H9 (cell line): ENCODE measurements at regions not wholly inside any gene's neighbourhood (a gene's known extent, or its start where the extent isn't known, plus 50 kb on each side); places are given as distances from the start of the nearest gene placed in this dataset.

Source experiments
- DNase-seq: peaks from one replicate; pipeline ENCODE4 v3.0.0-alpha.2; 2017
- H2AFZ ChIP-seq: one replicate; pipeline ENCODE4 v1.6.1; 2013; ENCODE audit warnings: mild to moderate bottlenecking, low read length, control low read depth, moderate library complexity
- H2AK5ac ChIP-seq: 2 replicates; pipeline ENCODE4 v1.6.1; 2013; ENCODE audit warnings: low read length, control low read depth, mixed read lengths; ENCODE audit not compliant: insufficient read length
- H2BK120ac ChIP-seq: one replicate; pipeline ENCODE4 v1.6.1; 2013; ENCODE audit warnings: low read depth, mild to moderate bottlenecking, low read length, control low read depth, inconsistent platforms; ENCODE audit not compliant: poor library complexity, severe bottlenecking
- H2BK12ac ChIP-seq: 2 replicates; pipeline ENCODE4 v1.6.1; 2013; ENCODE audit warnings: low read length, control low read depth, mixed read lengths, low read depth; ENCODE audit not compliant: insufficient read length
- H2BK15ac ChIP-seq: 2 replicates; pipeline ENCODE4 v1.6.1; 2013; ENCODE audit warnings: low read depth, low read length, control low read depth
- H2BK20ac ChIP-seq: one replicate; pipeline ENCODE4 v1.6.1; 2013; ENCODE audit warnings: low read depth, mild to moderate bottlenecking, low read length, control low read depth, inconsistent platforms; ENCODE audit not compliant: poor library complexity, severe bottlenecking
- H2BK5ac ChIP-seq: 2 replicates; pipeline ENCODE4 v1.6.1; 2013; ENCODE audit warnings: low read length, control low read depth, mixed read lengths; ENCODE audit not compliant: insufficient read length
- H3K14ac ChIP-seq: 2 replicates; pipeline ENCODE4 v1.6.1; 2013; ENCODE audit warnings: low read length, control low read depth; ENCODE audit not compliant: insufficient read depth
- H3K18ac ChIP-seq: 2 replicates; pipeline ENCODE4 v1.6.1; 2013; ENCODE audit warnings: low read depth, mild to moderate bottlenecking, mixed read lengths, low read length, control low read depth; ENCODE audit not compliant: insufficient read length
- H3K23ac ChIP-seq: 2 replicates; pipeline ENCODE4 v1.6.1; 2013; ENCODE audit warnings: low read length, control low read depth, mixed read lengths, low read depth; ENCODE audit not compliant: insufficient read length
- H3K23me2 ChIP-seq: 2 replicates; pipeline ENCODE4 v1.6.1; 2013; ENCODE audit warnings: low read depth, mild to moderate bottlenecking, mixed read lengths, low read length, control low read depth; ENCODE audit not compliant: insufficient read length, poor library complexity, severe bottlenecking
- H3K27ac ChIP-seq: 2 replicates; pipeline ENCODE4 v1.5.1; 2013; ENCODE audit warnings: low read length, control low read depth, mixed read lengths, low read depth; ENCODE audit not compliant: insufficient read length
- H3K27me3 ChIP-seq: 2 replicates; pipeline ENCODE4 v1.6.1; 2013; ENCODE audit warnings: low read length, control low read depth, inconsistent platforms; ENCODE audit not compliant: insufficient read depth
- H3K4ac ChIP-seq: 2 replicates; pipeline ENCODE4 v1.6.1; 2013; ENCODE audit warnings: low read depth, mild to moderate bottlenecking, control low read depth, inconsistent platforms, low read length, moderate library complexity
- H3K4me1 ChIP-seq: 2 replicates; pipeline ENCODE4 v1.6.1; 2013; ENCODE audit warnings: low read length, control low read depth, inconsistent platforms; ENCODE audit not compliant: insufficient read depth
- H3K4me2 ChIP-seq: 2 replicates; pipeline ENCODE4 v1.6.1; 2013; ENCODE audit warnings: low read length, control low read depth, mixed read lengths; ENCODE audit not compliant: insufficient read length, insufficient read depth
- H3K56ac ChIP-seq: 2 replicates; pipeline ENCODE4 v1.6.1; 2013; ENCODE audit warnings: low read depth, mild to moderate bottlenecking, mixed read lengths, low read length, control low read depth; ENCODE audit not compliant: insufficient read length
- H3K79me1 ChIP-seq: 2 replicates; pipeline ENCODE4 v1.6.1; 2013; ENCODE audit warnings: low read depth, mild to moderate bottlenecking, moderate library complexity, low read length, control low read depth, inconsistent platforms; ENCODE audit not compliant: insufficient read depth, poor library complexity, severe bottlenecking
- H3K79me2 ChIP-seq: 2 replicates; pipeline ENCODE4 v1.6.1; 2013; ENCODE audit warnings: low read length, control low read depth, inconsistent platforms; ENCODE audit not compliant: insufficient read depth
- H3K9ac ChIP-seq: 2 replicates; pipeline ENCODE4 v1.6.1; 2013; ENCODE audit warnings: low read length, control low read depth, mixed read lengths; ENCODE audit not compliant: insufficient read length; ENCODE audit errors: extremely low read depth
- H3K9me3 ChIP-seq: one replicate; pipeline ENCODE4 v1.6.1; 2013; ENCODE audit warnings: low read depth, low read length, inconsistent platforms; ENCODE audit not compliant: control insufficient read depth
- H3T11ph ChIP-seq: one replicate; pipeline ENCODE4 v1.6.1; 2013; ENCODE audit warnings: mild to moderate bottlenecking, low read length, control low read depth, inconsistent platforms
- H4K20me1 ChIP-seq: one replicate; pipeline ENCODE4 v1.6.1; 2013; ENCODE audit not compliant: control insufficient read depth, insufficient read length, insufficient read depth
- H4K5ac ChIP-seq: 2 replicates; pipeline ENCODE4 v1.6.1; 2013; ENCODE audit warnings: low read depth, mild to moderate bottlenecking, mixed read lengths, low read length, control low read depth; ENCODE audit not compliant: insufficient read length
- H4K8ac ChIP-seq: replicated peaks from 2 replicates; pipeline ENCODE4 v1.6.1; 2013; ENCODE audit warnings: low read length, control low read depth, mixed read lengths, low read depth; ENCODE audit not compliant: insufficient read length
- H4K91ac ChIP-seq: 2 replicates; pipeline ENCODE4 v1.6.1; 2013; ENCODE audit warnings: low read depth, mild to moderate bottlenecking, moderate library complexity, mixed read lengths, low read length, control low read depth; ENCODE audit not compliant: insufficient read length
- H3K27ac Mint-ChIP-seq, 3 experiments: 2 replicates in 2 of 3; 3 replicates in 1 of 3; pipeline ENCODE4 v1.8.0; 2020 to 2021; ENCODE audit warnings: mixed read lengths in 3 of 3, mild to moderate bottlenecking in 1 of 3, moderate library complexity in 1 of 3
- H3K27me3 Mint-ChIP-seq: 2 replicates; pipeline ENCODE4 v1.8.0; 2021; ENCODE audit warnings: low read depth, mild to moderate bottlenecking, moderate library complexity, mixed read lengths
- H3K36me3 Mint-ChIP-seq, 3 experiments: 2 replicates in 2 of 3; 3 replicates in 1 of 3; pipeline ENCODE4 v1.8.0; 2020 to 2021; ENCODE audit warnings: low read depth in 3 of 3, mixed read lengths in 3 of 3; ENCODE audit not compliant: insufficient read depth in 1 of 3
- H3K4me1 Mint-ChIP-seq, 2 experiments: 2 replicates each; pipeline ENCODE4 v1.8.0; 2020; ENCODE audit warnings: mixed read lengths in 2 of 2
- H3K4me3 Mint-ChIP-seq, 2 experiments: 2 replicates in 1 of 2; 3 replicates in 1 of 2; pipeline ENCODE4 v1.8.0; 2020 to 2021; ENCODE audit warnings: mild to moderate bottlenecking in 2 of 2, mixed read lengths in 2 of 2, moderate library complexity in 1 of 2
- H3K9me3 Mint-ChIP-seq, 2 experiments: 2 replicates in 1 of 2; 3 replicates in 1 of 2; pipeline ENCODE4 v1.8.0; 2020; ENCODE audit warnings: mild to moderate bottlenecking in 2 of 2, mixed read lengths in 2 of 2, moderate library complexity in 1 of 2
- CTCF ChIP-seq: fragments of 200-600 bp; sonication (generic); conservative IDR thresholded peaks from 3 replicates; pipeline ENCODE4 v1.8.0; 2021; ENCODE audit warnings: antibody characterized with exemption, mild to moderate bottlenecking
- WGBS: extraction: QIAGEN DNeasy Blood & Tissue Kit; methylation state at CpG from one replicate; pipeline ENCODE4 v1.1.7; 2013; ENCODE audit warnings: missing lambda C conversion rate, low lambda C conversion rate, mixed read lengths; ENCODE audit not compliant: insufficient read length; ENCODE audit errors: extremely low coverage; 5-methylcytosine and 5-hydroxymethylcytosine counted together

GRCh38 chr1:187477103-187477502 is 648.4 kb downstream of the PLA2G4A start:
- no peaks in the 10 kb centered on the region for H4K20me1 ChIP-seq
- no peak overlapping the region for H3K4me3 Mint-ChIP-seq
- no peak overlapping the region for H3K27ac Mint-ChIP-seq
- no peak overlapping the region for H3K4ac ChIP-seq
- H3K79me1 ChIP-seq, result no peaks in the 10 kb centered on the region
- H4K91ac ChIP-seq, result no peak overlapping the region
- no peak overlapping the region for H2BK120ac ChIP-seq
- no peak overlapping the region for H4K8ac ChIP-seq
- H3K27me3 Mint-ChIP-seq, result no peaks in the 10 kb centered on the region
- H3K23ac ChIP-seq, result no peak overlapping the region
- H3K18ac ChIP-seq, result no peak overlapping the region
- H3K4me2 ChIP-seq, result no peak overlapping the region
- H3K9ac ChIP-seq, result no peak overlapping the region
- no peak overlapping the region for H2AFZ ChIP-seq
- peaks cover 2 to 3% of the 10 kb centered on the region in 2 experiments; a peak in 1 of 5 replicates for H3K9me3 Mint-ChIP-seq
- no peak for TF ChIP-seq CTCF
- H2BK20ac ChIP-seq, result no peak overlapping the region
- no peak for DNase-seq
- H3K4me1 Mint-ChIP-seq, result peaks cover 18 to 25% of the 10 kb centered on the region in 2 experiments
- H4K5ac ChIP-seq, result no peak overlapping the region
- no peak overlapping the region for H3K27ac ChIP-seq
- H2BK12ac ChIP-seq, result no peak overlapping the region
- no peak overlapping the region for H3T11ph ChIP-seq
- no peak overlapping the region for H2AK5ac ChIP-seq
- H3K23me2 ChIP-seq, result no peaks in the 10 kb centered on the region
- peaks cover 0 to 4% (median 2%) of the 10 kb centered on the region in 3 experiments; a peak in 2 of 7 replicates for H3K36me3 Mint-ChIP-seq
- H3K4me1 ChIP-seq, result peaks cover 2% of the 10 kb centered on the region; the same call in 1 of the 2 replicates
- WGBS, result no CpG with 5 or more reads among the region's 2 CpGs
- H3K27me3 ChIP-seq, result no peaks in the 10 kb centered on the region
- H2BK15ac ChIP-seq, result no peak overlapping the region
- no peak overlapping the region for H3K14ac ChIP-seq
- H3K9me3 ChIP-seq, result no peaks in the 10 kb centered on the region
- H3K56ac ChIP-seq, result no peak overlapping the region
- no peaks in the 10 kb centered on the region for H3K79me2 ChIP-seq
- no peak overlapping the region for H2BK5ac ChIP-seq
